MM.1S (cell line): ENCODE measurements at regions not wholly inside any gene's neighbourhood (a gene's known extent, or its start where the extent isn't known, plus 50 kb on each side); places are given as distances from the start of the nearest gene placed in this dataset.
"Not testable (repeated sequence)": the region's sequence is repeated elsewhere in the genome, so short reads cannot be mapped to it uniquely, and the experiment has no call there.

ENCODE experiments used
- DNase-seq: peaks from one replicate; pipeline ENCODE4 v3.0.0-alpha.2; 2015
- H2AFZ ChIP-seq: fragments of 300-600 bp; sonication (generic); 2 replicates; pipeline ENCODE4 v1.6.0; 2016; ENCODE audit warnings: antibody characterized with exemption, low read length
- H3F3A ChIP-seq: fragments of 300-600 bp; sonication (generic); 2 replicates; pipeline ENCODE4 v1.6.1; 2016; ENCODE audit warnings: mild to moderate bottlenecking, antibody characterized with exemption, low read length, moderate library complexity, mixed read lengths; ENCODE audit not compliant: insufficient read depth
- H3K27ac ChIP-seq: fragments of 300-600 bp; sonication (generic); 2 replicates; pipeline ENCODE4 v1.5.1; 2016; ENCODE audit warnings: mild to moderate bottlenecking, low read length
- H3K27me3 ChIP-seq: fragments of 300-600 bp; sonication (generic); replicated peaks from 2 replicates; pipeline ENCODE4 v1.6.0; 2016; ENCODE audit warnings: low read length; ENCODE audit not compliant: insufficient read depth
- H3K36me3 ChIP-seq: fragments of 300-600 bp; sonication (generic); replicated peaks from 2 replicates; pipeline ENCODE4 v1.6.1; 2016; ENCODE audit warnings: mild to moderate bottlenecking, low read length, mixed read lengths; ENCODE audit not compliant: insufficient read depth
- H3K4me1 ChIP-seq: fragments of 300-600 bp; sonication (generic); 2 replicates; pipeline ENCODE4 v1.6.1; 2016; ENCODE audit warnings: low read length, mixed read lengths
- H3K4me2 ChIP-seq: fragments of 300-600 bp; sonication (generic); 2 replicates; pipeline ENCODE4 v1.6.0; 2016; ENCODE audit warnings: low read depth, low read length
- H3K4me3 ChIP-seq: fragments of 300-600 bp; sonication (generic); 2 replicates; pipeline ENCODE4 v1.5.1; 2016; ENCODE audit warnings: low read length, mixed read lengths
- H3K79me2 ChIP-seq: fragments of 300-600 bp; sonication (generic); 2 replicates; pipeline ENCODE4 v1.6.1; 2016; ENCODE audit warnings: mixed run types, low read length, mixed read lengths
- H3K9ac ChIP-seq: fragments of 300-600 bp; sonication (generic); 2 replicates; pipeline ENCODE4 v1.6.1; 2016; ENCODE audit warnings: low read length, mixed read lengths
- H3K9me2 ChIP-seq: fragments of 300-600 bp; sonication (generic); replicated peaks from 2 replicates; pipeline ENCODE4 v1.6.1; 2016; ENCODE audit warnings: mild to moderate bottlenecking, low read length, mixed read lengths; ENCODE audit not compliant: insufficient read depth
- H3K9me3 ChIP-seq: fragments of 300-600 bp; sonication (generic); replicated peaks from 2 replicates; pipeline ENCODE4 v1.6.1; 2016; ENCODE audit warnings: mild to moderate bottlenecking, low read length, mixed read lengths; ENCODE audit not compliant: insufficient read depth
- H4K20me1 ChIP-seq: fragments of 300-600 bp; sonication (generic); 2 replicates; pipeline ENCODE4 v1.6.1; 2016; ENCODE audit warnings: mild to moderate bottlenecking, low read length, moderate library complexity, mixed read lengths; ENCODE audit not compliant: insufficient read depth
- CTCF ChIP-seq: fragments of 300-600 bp; sonication (generic); IDR thresholded peaks from 2 replicates; pipeline ENCODE4 v1.5.1; 2016; ENCODE audit warnings: antibody characterized with exemption, low read length, mixed read lengths

DNA sequence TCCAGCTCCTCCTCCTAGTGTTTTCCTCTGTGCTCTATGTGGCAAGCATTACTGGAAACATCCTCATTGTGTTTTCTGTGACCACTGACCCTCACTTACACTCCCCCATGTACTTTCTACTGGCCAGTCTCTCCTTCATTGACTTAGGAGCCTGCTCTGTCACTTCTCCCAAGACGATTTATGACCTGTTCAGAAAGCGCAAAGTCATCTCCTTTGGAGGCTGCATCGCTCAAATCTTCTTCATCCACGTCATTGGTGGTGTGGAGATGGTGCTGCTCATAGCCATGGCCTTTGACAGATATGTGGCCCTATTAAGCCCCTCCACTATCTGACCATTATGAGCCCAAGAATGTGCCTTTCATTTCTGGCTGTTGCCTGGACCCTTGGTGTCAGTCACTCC is 64.0 kb downstream of the OR4F15 start:
- H3K27ac ChIP-seq, DNase-seq: not testable (repeated sequence)

DNA sequence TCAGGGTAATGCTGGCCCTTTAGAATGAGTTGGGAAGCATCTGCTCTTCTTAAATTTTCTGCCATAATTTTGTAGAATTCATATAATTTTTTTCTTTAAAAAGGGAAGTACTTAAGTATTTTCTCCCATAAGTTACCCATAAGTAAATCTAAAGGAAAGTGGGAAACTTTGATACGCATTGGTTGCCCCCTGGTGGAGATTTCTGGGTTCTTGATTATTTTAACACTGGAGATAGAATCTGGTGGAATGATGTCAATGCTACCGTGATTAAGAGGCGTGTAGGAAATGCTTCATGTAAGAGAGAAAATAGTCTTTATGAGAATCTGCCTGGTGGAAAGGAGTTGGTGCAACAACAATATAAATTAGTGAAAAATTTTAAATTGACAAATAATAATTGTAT is 65.6 kb downstream of the OR4F15 start:
- not testable (repeated sequence) for DNase-seq, H2AFZ ChIP-seq, H3K36me3 ChIP-seq, H3K27me3 ChIP-seq, H4K20me1 ChIP-seq, H3K4me2 ChIP-seq, H3K9me3 ChIP-seq, H3K9ac ChIP-seq, H3K27ac ChIP-seq, H3K79me2 ChIP-seq, H3K4me1 ChIP-seq, H3F3A ChIP-seq, H3K9me2 ChIP-seq, H3K4me3 ChIP-seq
- TF ChIP-seq CTCF, result peak; percentile 17; the same call in 1 of the 2 replicates

More for the DNA sequence above, 64.0 kb downstream of the OR4F15 start:
- not testable (repeated sequence) for H3K4me1 ChIP-seq, H2AFZ ChIP-seq, H3K36me3 ChIP-seq, H3K79me2 ChIP-seq, H3K4me3 ChIP-seq, H3K9me2 ChIP-seq, H4K20me1 ChIP-seq, H3K27me3 ChIP-seq, H3F3A ChIP-seq, H3K9ac ChIP-seq, H3K4me2 ChIP-seq, H3K9me3 ChIP-seq

DNA sequence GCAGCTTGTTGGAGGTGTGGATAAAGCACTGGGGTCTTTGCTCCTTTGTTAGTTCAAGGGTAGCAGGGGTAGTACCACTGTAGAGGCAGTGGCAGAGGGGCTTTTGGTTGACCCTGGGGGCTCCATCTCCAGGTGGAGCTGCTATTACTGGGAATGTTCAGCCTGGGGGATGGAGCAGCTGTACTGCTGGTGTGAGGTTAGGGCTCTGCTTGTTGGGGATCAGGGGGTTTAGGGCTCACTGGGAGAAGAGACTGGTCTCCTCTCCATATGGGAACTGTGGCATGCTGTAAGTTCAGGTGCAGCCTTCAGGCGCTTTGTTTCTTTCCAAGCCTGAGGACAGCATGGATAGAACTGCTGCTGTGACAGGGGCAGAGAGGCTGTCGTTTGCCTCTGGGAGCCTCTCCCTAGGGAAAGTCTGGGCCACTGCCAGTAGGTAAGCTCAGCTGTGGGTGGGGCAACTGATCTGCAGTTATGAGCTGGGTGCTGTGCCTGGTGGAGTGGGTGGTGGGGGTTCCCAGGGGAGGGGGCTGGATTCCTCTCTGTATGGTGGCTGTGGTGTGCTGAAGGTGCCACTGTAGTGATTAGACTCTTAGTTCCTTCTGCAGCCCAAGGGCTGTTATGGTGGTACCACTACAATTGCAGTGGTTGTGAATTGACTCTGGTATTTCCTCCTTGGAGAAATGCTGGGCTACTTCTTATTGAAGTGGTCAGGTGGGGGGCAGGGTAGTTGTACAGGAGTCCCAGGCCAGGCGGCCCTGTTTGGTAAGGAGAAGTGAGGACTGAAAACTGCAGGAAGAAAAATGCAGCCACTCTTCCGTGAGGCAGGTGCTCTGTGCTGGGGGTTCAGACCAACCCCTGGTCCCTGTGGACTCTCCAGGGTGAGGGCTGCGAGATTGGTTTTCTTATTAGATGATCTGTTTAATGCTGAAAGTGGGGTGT is 100.6 kb downstream of the OR4F15 start:
- not testable (repeated sequence) for H3K36me3 ChIP-seq, DNase-seq, H4K20me1 ChIP-seq, H3K9me3 ChIP-seq, H3K4me1 ChIP-seq, H3K27me3 ChIP-seq, H3K4me2 ChIP-seq, H3K4me3 ChIP-seq, H2AFZ ChIP-seq, H3K27ac ChIP-seq, H3K9ac ChIP-seq, H3K79me2 ChIP-seq, H3F3A ChIP-seq, H3K9me2 ChIP-seq

DNA sequence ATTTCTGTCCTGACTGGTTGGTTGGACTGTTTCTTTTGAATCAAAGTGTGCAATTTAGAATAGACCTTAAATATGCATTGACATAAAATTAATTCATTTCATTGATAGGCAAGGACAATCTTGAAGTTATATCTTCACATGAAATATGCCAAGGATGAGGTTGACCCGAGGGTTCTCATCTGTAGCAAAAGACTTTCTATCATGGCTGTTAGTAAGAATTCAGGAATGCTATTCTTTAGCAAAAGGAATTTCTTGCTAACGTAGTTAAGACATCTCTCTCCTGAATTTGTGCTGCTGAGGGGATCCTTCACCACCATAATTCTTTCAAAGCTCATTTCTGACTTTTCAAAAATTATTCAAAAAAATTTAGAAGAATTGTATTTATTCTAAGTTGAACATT is 112.6 kb downstream of the OR4F15 start:
- H2AFZ ChIP-seq, H3F3A ChIP-seq, H3K27ac ChIP-seq, H3K9me3 ChIP-seq, H3K9ac ChIP-seq, H3K9me2 ChIP-seq, H3K4me1 ChIP-seq, DNase-seq, H3K4me2 ChIP-seq, H3K27me3 ChIP-seq, H3K36me3 ChIP-seq, H4K20me1 ChIP-seq, H3K4me3 ChIP-seq, H3K79me2 ChIP-seq: not testable (repeated sequence)

GRCh38 chr15:101934506-101934905 is 122.5 kb downstream of the OR4F15 start:
- not testable (repeated sequence) for DNase-seq, H2AFZ ChIP-seq

DNA sequence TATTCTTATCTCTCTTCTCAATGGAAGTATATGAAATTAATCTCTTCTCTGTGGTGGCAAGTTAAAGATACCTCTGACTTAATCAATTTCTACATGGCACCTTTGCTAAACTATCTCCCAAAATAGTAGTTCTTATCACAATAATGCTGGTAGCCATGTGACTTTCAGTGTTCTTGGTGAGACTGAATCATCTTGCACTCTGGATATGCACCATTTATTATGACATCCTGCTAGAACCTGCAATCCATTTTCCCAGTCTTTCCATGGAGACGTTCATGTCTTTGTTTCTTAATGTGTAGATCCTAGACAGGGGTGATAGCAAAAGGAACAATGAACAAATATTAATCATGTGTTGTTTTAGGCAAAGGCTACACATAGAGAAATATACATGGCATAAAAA is 125.4 kb downstream of the OR4F15 start:
- H3K79me2 ChIP-seq, H3K4me2 ChIP-seq, H3K9me3 ChIP-seq, H3K4me1 ChIP-seq, H4K20me1 ChIP-seq, H3K27me3 ChIP-seq, H3K27ac ChIP-seq, H3K4me3 ChIP-seq, H3K9me2 ChIP-seq, DNase-seq, H3K36me3 ChIP-seq, H2AFZ ChIP-seq, H3K9ac ChIP-seq, H3F3A ChIP-seq: not testable (repeated sequence)

More at GRCh38 chr15:101934506-101934905, 122.5 kb downstream of the OR4F15 start:
- H3K27ac ChIP-seq, H3K4me2 ChIP-seq, H3K9ac ChIP-seq, H4K20me1 ChIP-seq, H3K9me2 ChIP-seq, H3K4me1 ChIP-seq, H3K79me2 ChIP-seq, H3K27me3 ChIP-seq, H3F3A ChIP-seq, H3K36me3 ChIP-seq, H3K9me3 ChIP-seq, H3K4me3 ChIP-seq: not testable (repeated sequence)

DNA sequence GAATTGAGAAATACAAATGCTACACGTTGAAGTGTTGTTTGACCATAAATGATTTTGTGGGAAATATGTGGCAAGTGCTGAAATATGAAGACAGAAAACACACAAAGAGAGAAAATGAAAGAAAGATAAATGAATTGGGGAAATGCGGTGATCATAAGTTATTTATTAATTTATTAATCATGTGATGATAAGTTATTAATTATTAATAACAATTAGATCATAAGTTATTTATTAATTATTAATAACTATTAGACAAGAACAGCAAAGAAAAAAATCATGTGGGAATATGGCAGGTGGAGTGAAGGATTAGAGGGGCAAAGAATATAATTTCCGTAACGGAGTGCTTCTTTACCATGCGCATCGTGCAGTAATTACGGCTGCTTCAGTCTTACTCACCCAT is 126.6 kb downstream of the OR4F15 start:
- DNase-seq, H3K79me2 ChIP-seq: not testable (repeated sequence)

More for the DNA sequence above, 126.6 kb downstream of the OR4F15 start:
- H3K9me3 ChIP-seq, H2AFZ ChIP-seq, H3K27me3 ChIP-seq, H4K20me1 ChIP-seq, H3K4me1 ChIP-seq, H3K9ac ChIP-seq, H3K9me2 ChIP-seq, H3K36me3 ChIP-seq, H3F3A ChIP-seq, H3K27ac ChIP-seq, H3K4me2 ChIP-seq, H3K4me3 ChIP-seq: not testable (repeated sequence)
